H9 (cell line): ENCODE measurements at regions not wholly inside any gene's neighbourhood (a gene's known extent, or its start where the extent isn't known, plus 50 kb on each side); places are given as distances from the start of the nearest gene placed in this dataset.

Experiments
- DNase-seq: peaks from one replicate; pipeline ENCODE4 v3.0.0-alpha.2; 2017
- H2AFZ ChIP-seq: one replicate; pipeline ENCODE4 v1.6.1; 2013; ENCODE audit warnings: mild to moderate bottlenecking, low read length, control low read depth, moderate library complexity
- H2AK5ac ChIP-seq: 2 replicates; pipeline ENCODE4 v1.6.1; 2013; ENCODE audit warnings: low read length, control low read depth, mixed read lengths; ENCODE audit not compliant: insufficient read length
- H2BK120ac ChIP-seq: one replicate; pipeline ENCODE4 v1.6.1; 2013; ENCODE audit warnings: low read depth, mild to moderate bottlenecking, low read length, control low read depth, inconsistent platforms; ENCODE audit not compliant: poor library complexity, severe bottlenecking
- H2BK12ac ChIP-seq: 2 replicates; pipeline ENCODE4 v1.6.1; 2013; ENCODE audit warnings: low read length, control low read depth, mixed read lengths, low read depth; ENCODE audit not compliant: insufficient read length
- H2BK15ac ChIP-seq: 2 replicates; pipeline ENCODE4 v1.6.1; 2013; ENCODE audit warnings: low read depth, low read length, control low read depth
- H2BK20ac ChIP-seq: one replicate; pipeline ENCODE4 v1.6.1; 2013; ENCODE audit warnings: low read depth, mild to moderate bottlenecking, low read length, control low read depth, inconsistent platforms; ENCODE audit not compliant: poor library complexity, severe bottlenecking
- H2BK5ac ChIP-seq: 2 replicates; pipeline ENCODE4 v1.6.1; 2013; ENCODE audit warnings: low read length, control low read depth, mixed read lengths; ENCODE audit not compliant: insufficient read length
- H3K14ac ChIP-seq: 2 replicates; pipeline ENCODE4 v1.6.1; 2013; ENCODE audit warnings: low read length, control low read depth; ENCODE audit not compliant: insufficient read depth
- H3K18ac ChIP-seq: 2 replicates; pipeline ENCODE4 v1.6.1; 2013; ENCODE audit warnings: low read depth, mild to moderate bottlenecking, mixed read lengths, low read length, control low read depth; ENCODE audit not compliant: insufficient read length
- H3K23ac ChIP-seq: 2 replicates; pipeline ENCODE4 v1.6.1; 2013; ENCODE audit warnings: low read length, control low read depth, mixed read lengths, low read depth; ENCODE audit not compliant: insufficient read length
- H3K23me2 ChIP-seq: 2 replicates; pipeline ENCODE4 v1.6.1; 2013; ENCODE audit warnings: low read depth, mild to moderate bottlenecking, mixed read lengths, low read length, control low read depth; ENCODE audit not compliant: insufficient read length, poor library complexity, severe bottlenecking
- H3K27ac ChIP-seq: 2 replicates; pipeline ENCODE4 v1.5.1; 2013; ENCODE audit warnings: low read length, control low read depth, mixed read lengths, low read depth; ENCODE audit not compliant: insufficient read length
- H3K27me3 ChIP-seq: 2 replicates; pipeline ENCODE4 v1.6.1; 2013; ENCODE audit warnings: low read length, control low read depth, inconsistent platforms; ENCODE audit not compliant: insufficient read depth
- H3K4ac ChIP-seq: 2 replicates; pipeline ENCODE4 v1.6.1; 2013; ENCODE audit warnings: low read depth, mild to moderate bottlenecking, control low read depth, inconsistent platforms, low read length, moderate library complexity
- H3K4me1 ChIP-seq: 2 replicates; pipeline ENCODE4 v1.6.1; 2013; ENCODE audit warnings: low read length, control low read depth, inconsistent platforms; ENCODE audit not compliant: insufficient read depth
- H3K4me2 ChIP-seq: 2 replicates; pipeline ENCODE4 v1.6.1; 2013; ENCODE audit warnings: low read length, control low read depth, mixed read lengths; ENCODE audit not compliant: insufficient read length, insufficient read depth
- H3K56ac ChIP-seq: 2 replicates; pipeline ENCODE4 v1.6.1; 2013; ENCODE audit warnings: low read depth, mild to moderate bottlenecking, mixed read lengths, low read length, control low read depth; ENCODE audit not compliant: insufficient read length
- H3K79me1 ChIP-seq: 2 replicates; pipeline ENCODE4 v1.6.1; 2013; ENCODE audit warnings: low read depth, mild to moderate bottlenecking, moderate library complexity, low read length, control low read depth, inconsistent platforms; ENCODE audit not compliant: insufficient read depth, poor library complexity, severe bottlenecking
- H3K79me2 ChIP-seq: 2 replicates; pipeline ENCODE4 v1.6.1; 2013; ENCODE audit warnings: low read length, control low read depth, inconsistent platforms; ENCODE audit not compliant: insufficient read depth
- H3K9ac ChIP-seq: 2 replicates; pipeline ENCODE4 v1.6.1; 2013; ENCODE audit warnings: low read length, control low read depth, mixed read lengths; ENCODE audit not compliant: insufficient read length; ENCODE audit errors: extremely low read depth
- H3K9me3 ChIP-seq: one replicate; pipeline ENCODE4 v1.6.1; 2013; ENCODE audit warnings: low read depth, low read length, inconsistent platforms; ENCODE audit not compliant: control insufficient read depth
- H3T11ph ChIP-seq: one replicate; pipeline ENCODE4 v1.6.1; 2013; ENCODE audit warnings: mild to moderate bottlenecking, low read length, control low read depth, inconsistent platforms
- H4K20me1 ChIP-seq: one replicate; pipeline ENCODE4 v1.6.1; 2013; ENCODE audit not compliant: control insufficient read depth, insufficient read length, insufficient read depth
- H4K5ac ChIP-seq: 2 replicates; pipeline ENCODE4 v1.6.1; 2013; ENCODE audit warnings: low read depth, mild to moderate bottlenecking, mixed read lengths, low read length, control low read depth; ENCODE audit not compliant: insufficient read length
- H4K8ac ChIP-seq: replicated peaks from 2 replicates; pipeline ENCODE4 v1.6.1; 2013; ENCODE audit warnings: low read length, control low read depth, mixed read lengths, low read depth; ENCODE audit not compliant: insufficient read length
- H4K91ac ChIP-seq: 2 replicates; pipeline ENCODE4 v1.6.1; 2013; ENCODE audit warnings: low read depth, mild to moderate bottlenecking, moderate library complexity, mixed read lengths, low read length, control low read depth; ENCODE audit not compliant: insufficient read length
- H3K27ac Mint-ChIP-seq, 3 experiments: 2 replicates in 2 of 3; 3 replicates in 1 of 3; pipeline ENCODE4 v1.8.0; 2020 to 2021; ENCODE audit warnings: mixed read lengths in 3 of 3, mild to moderate bottlenecking in 1 of 3, moderate library complexity in 1 of 3
- H3K27me3 Mint-ChIP-seq: 2 replicates; pipeline ENCODE4 v1.8.0; 2021; ENCODE audit warnings: low read depth, mild to moderate bottlenecking, moderate library complexity, mixed read lengths
- H3K36me3 Mint-ChIP-seq, 3 experiments: 2 replicates in 2 of 3; 3 replicates in 1 of 3; pipeline ENCODE4 v1.8.0; 2020 to 2021; ENCODE audit warnings: low read depth in 3 of 3, mixed read lengths in 3 of 3; ENCODE audit not compliant: insufficient read depth in 1 of 3
- H3K4me1 Mint-ChIP-seq, 2 experiments: 2 replicates each; pipeline ENCODE4 v1.8.0; 2020; ENCODE audit warnings: mixed read lengths in 2 of 2
- H3K4me3 Mint-ChIP-seq, 2 experiments: 2 replicates in 1 of 2; 3 replicates in 1 of 2; pipeline ENCODE4 v1.8.0; 2020 to 2021; ENCODE audit warnings: mild to moderate bottlenecking in 2 of 2, mixed read lengths in 2 of 2, moderate library complexity in 1 of 2
- H3K9me3 Mint-ChIP-seq, 2 experiments: 2 replicates in 1 of 2; 3 replicates in 1 of 2; pipeline ENCODE4 v1.8.0; 2020; ENCODE audit warnings: mild to moderate bottlenecking in 2 of 2, mixed read lengths in 2 of 2, moderate library complexity in 1 of 2
- CTCF ChIP-seq: fragments of 200-600 bp; sonication (generic); conservative IDR thresholded peaks from 3 replicates; pipeline ENCODE4 v1.8.0; 2021; ENCODE audit warnings: antibody characterized with exemption, mild to moderate bottlenecking

DNA sequence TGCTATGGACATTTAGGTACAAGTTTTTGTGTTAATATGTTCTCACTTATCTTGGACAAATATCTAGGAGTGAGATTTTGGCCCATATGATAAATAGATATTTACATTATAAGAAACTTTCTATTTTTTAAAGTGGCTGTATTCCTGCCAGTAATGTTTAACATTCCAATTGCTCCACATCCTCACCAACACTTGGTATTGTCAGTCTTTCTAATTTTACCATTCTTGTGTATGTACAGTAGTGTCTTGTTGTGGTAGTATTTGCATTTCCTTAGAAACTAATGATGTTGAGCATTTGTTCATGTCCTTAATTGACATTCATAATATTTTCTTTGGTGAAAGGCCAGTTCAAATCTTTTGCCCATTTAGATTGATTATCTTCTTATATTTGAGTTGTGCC lies 171.4 kb upstream of the TSHZ3 start:
- Histone ChIP-seq H2BK20ac (no peak overlapping the region), H2BK120ac (no peak overlapping the region), H3K4me1 (no peaks in the 10 kb centered on the region), H3K9ac (no peak overlapping the region), H3K79me2 (0 out of 2 replicates have a peak, but pooled peaks cover 1% of the 10 kb centered on the region), H4K20me1 (no peaks in the 10 kb centered on the region), H3K79me1 (no peaks in the 10 kb centered on the region), H2BK15ac (no peak overlapping the region), H3K27me3 (no peaks in the 10 kb centered on the region), H3K27ac (no peak overlapping the region), H3K23ac (no peak overlapping the region), H4K5ac (no peak overlapping the region), H3K9me3 (no peaks in the 10 kb centered on the region), H4K8ac (no peak overlapping the region), H2AK5ac (no peak overlapping the region), H2AFZ (no peak overlapping the region), H3K4ac (no peak overlapping the region), H4K91ac (no peak overlapping the region), H3K23me2 (no peaks in the 10 kb centered on the region), H3K14ac (no peak overlapping the region), H3T11ph (no peak overlapping the region), H3K18ac (no peak overlapping the region), H3K4me2 (no peak overlapping the region), H2BK12ac (no peak overlapping the region), H2BK5ac (no peak overlapping the region), H3K56ac (no peak overlapping the region)
- no peak for TF ChIP-seq CTCF
- DNase-seq: no peak
- no peak overlapping the region for H3K27ac Mint-ChIP-seq
- no peak overlapping the region for H3K4me3 Mint-ChIP-seq
- H3K27me3 Mint-ChIP-seq: no peaks in the 10 kb centered on the region
- peaks cover 3 to 8% (median 6%) of the 10 kb centered on the region in 3 experiments; a peak in 5 of 7 replicates for H3K36me3 Mint-ChIP-seq
- peaks cover 5 to 13% of the 10 kb centered on the region in 2 experiments for H3K9me3 Mint-ChIP-seq
- H3K4me1 Mint-ChIP-seq: peaks cover 12 to 14% of the 10 kb centered on the region in 2 experiments
